GM21737 (cell line): ENCODE measurements at regions not wholly inside any gene's neighbourhood (a gene's known extent, or its start where the extent isn't known, plus 50 kb on each side); places are given as distances from the start of the nearest gene placed in this dataset.
"Not testable (repeated sequence)": the region's sequence is repeated elsewhere in the genome, so short reads cannot be mapped to it uniquely, and the experiment has no call there.

Experiments used
- ATAC-seq: cut with Tn5 transposase; IDR thresholded peaks from one replicate; pipeline ENCODE4 v1.9.1; 2021; ENCODE audit warnings: mild to moderate bottlenecking, moderate library complexity; ENCODE audit not compliant: unreplicated experiment

- ATAC-seq = no peak
Observed at GRCh38 chr14:106204063-106204462, 677.7 kb downstream of the TMEM121 start.

GRCh38 chr14:106207316-106207715 lies 680.9 kb downstream of the TMEM121 start:
- ATAC-seq = no peak

GRCh38 chr14:106208794-106209193 lies 682.4 kb downstream of the TMEM121 start:
- ATAC-seq = no peak

GRCh38 chr14:106209755-106210154 lies 683.4 kb downstream of the TMEM121 start:
- no peak for ATAC-seq

GRCh38 chr14:106210650-106211049 lies 684.3 kb downstream of the TMEM121 start:
- no peak for ATAC-seq

DNA sequence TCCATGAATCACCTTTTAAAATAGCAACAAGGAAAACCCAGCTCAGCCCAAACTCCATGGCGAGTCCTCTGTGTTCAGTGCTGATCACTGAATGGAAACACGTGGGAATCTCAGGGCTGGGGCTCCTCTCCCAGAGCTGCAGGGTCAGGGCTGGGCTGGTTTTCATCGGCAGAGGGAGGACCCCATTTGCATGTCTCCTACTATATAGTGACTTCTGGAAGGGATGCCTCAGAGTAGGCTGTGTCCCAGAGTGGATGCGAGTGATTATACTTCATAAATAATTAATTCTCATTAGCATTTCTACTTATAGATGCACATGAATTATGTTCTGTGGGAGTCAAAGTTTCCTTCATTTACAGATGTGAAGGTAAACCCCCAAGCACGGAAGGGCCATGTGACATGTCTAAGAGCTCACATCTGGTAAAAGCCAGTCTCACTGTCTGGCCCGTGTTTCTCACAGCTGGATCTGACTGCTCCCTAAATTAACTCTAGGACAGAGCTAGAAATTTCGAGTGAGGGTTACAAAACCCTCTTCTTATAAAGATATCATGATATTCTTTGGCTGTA lies 685.0 kb downstream of the TMEM121 start:
- ATAC-seq = no peak

GRCh38 chr14:106215229-106215628 lies 688.8 kb downstream of the TMEM121 start:
- ATAC-seq = no peak

GRCh38 chr14:106216679-106217078 lies 690.3 kb downstream of the TMEM121 start:
- ATAC-seq = no peak

DNA sequence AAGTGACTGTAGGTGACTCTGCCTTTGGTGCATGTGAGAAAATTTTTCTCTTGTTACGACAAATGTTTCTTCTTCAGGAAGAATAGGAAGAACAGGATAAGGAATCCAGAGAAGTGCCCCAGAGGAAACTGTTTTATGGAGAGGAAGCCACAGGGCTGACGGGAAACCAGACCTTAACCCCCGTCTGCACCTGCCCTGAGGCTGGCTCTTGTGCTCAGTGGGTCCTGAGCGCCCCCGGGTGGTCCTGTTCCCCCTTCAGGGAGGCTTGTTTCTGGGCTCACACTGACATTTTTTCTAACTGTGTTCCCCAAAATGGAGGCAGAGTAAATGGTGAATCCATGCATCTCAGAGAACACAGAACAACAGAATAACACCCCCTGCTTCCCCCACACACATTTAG lies 691.8 kb downstream of the TMEM121 start:
- no peak for ATAC-seq

GRCh38 chr14:106222311-106222710 lies 695.9 kb downstream of the TMEM121 start:
- ATAC-seq = no peak

DNA sequence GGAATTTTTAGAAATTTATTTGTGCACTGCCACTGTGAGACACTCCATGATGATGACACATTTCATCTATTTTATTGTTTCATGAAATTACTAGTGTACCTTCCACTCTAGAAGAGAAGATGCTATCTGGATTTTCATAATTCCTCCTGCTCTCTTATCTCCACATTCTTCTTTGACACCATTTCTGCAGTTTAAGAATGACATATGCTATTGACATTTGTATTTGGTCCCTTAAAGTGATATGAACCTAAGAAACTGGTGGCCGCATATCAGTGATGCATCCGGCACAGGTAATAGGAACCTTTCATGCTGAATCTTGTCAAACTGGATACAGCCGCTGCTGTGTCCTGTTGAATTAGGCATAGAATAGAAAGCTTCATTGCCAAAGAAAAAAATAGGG lies 696.3 kb downstream of the TMEM121 start:
- no peak for ATAC-seq

- no peak for ATAC-seq
Observed at GRCh38 chr14:106227793-106228192, 701.4 kb downstream of the TMEM121 start.

- ATAC-seq = no peak
Observed at GRCh38 chr14:106228541-106229158, 702.3 kb downstream of the TMEM121 start.

GRCh38 chr14:106230071-106230470 lies 703.7 kb downstream of the TMEM121 start:
- no peak for ATAC-seq

GRCh38 chr14:106233191-106233590 lies 706.8 kb downstream of the TMEM121 start:
- ATAC-seq = not testable (repeated sequence)

DNA sequence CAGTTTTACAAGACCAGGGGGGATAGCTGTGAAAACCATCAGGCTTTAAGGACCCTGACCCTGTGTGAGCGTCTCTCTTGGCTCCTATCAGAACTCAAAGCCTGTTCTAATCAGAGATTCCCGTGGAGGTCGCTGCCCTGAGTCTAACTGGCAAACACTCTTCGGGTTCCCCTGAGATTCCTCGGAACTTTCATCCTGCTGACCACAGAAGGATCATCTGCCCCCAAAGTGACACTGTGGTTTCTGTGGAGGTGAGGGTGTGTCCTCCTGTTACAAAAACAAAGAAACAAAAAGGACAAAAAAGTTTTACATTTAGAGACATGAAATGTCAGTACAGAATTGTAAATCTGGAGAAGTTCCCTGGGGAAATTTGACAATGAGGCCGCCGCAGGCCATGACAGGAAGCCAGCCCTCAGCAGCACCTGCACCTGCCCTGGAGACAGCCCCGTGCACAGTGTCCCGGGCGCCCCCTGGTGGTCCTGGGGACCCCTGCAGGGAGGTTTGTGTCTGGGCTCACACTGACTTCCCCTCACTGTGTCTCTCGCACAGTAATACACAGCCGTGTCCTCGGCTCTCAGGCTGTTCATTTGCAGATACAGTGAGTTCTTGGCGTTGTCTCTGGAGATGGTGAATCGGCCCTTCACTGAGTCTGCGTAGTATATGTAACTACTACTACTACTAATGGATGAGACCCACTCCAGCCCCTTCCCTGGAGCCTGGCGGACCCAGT lies 708.3 kb downstream of the TMEM121 start:
- ATAC-seq = not testable (repeated sequence)

DNA sequence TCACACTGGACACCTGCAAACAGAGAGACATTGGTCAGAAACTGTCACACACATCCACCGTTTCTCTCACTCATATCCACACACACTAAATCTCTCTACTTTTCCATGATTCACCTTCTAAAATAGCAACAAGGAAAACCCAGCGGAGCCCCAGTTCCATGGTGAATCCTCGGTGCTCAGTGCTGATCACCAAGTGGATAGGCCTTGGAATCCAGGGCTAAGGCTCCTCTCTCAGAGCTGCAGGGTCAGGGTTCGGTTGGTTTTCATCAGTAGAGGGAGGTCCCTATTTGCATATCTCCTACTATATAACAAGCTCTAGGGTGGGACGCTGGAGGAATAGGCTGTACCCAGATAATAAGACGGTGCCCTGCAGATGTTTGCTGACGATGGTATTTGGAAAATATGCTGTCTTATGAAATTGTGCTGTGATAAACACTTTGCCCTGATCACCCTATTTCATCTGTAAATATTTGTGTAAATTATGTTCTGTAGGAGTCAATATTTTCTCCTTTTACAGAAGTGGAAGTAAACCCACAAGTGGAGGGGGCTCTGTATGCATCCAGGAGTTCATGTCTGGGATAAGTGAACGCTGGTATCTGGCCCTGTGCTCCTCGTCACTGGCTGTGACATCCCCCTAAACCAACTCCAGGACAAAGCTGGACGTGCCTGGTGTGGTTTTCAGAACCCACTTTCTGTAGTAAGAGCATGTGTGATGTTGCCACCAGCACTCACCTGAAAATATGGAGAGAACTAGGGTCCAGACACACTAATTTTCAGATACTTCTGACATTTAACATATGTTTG lies 709.2 kb downstream of the TMEM121 start:
- ATAC-seq = no peak

DNA sequence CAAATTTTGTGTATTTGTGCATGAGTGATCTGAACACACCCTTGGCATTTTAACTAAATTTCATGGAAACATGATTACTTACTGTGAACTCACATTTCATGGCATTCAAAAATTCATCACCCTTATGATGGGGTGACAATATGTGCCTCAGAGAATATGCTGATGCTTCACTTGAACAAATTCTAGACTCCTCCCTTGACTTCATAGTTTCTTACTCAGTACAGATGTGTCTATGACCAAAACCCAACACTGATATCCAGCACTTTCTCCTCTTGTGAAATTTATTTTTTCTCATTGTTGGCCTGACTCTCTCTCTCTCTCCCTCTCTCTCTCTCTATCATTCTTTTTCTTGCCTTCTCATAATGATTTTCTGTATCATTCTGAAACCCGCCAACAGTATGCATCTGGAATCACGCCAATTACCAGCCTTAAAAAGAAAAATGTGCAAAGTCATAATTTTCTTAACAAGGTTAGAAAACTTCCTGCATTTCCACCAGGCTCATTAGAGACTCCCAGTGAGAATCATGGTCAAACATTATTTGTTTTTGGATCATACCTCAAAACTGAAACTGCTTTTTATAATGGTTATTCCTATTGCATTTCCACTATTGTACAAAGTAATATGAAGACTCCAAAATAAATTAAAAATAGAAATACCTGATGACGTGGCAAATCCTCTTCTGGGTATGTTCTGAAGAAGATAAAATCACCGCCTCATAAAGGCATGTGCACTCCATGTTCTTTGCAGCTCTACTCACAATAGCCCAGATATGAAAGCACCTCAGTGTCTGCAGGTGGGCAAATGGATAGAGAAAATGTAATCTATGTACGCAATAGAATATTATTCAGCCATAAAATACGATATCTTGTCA lies 722.2 kb downstream of the TMEM121 start:
- ATAC-seq = no peak

GRCh38 chr14:106253995-106254394 lies 727.6 kb downstream of the TMEM121 start:
- ATAC-seq = not testable (repeated sequence)

GRCh38 chr14:106257569-106257994 lies 731.2 kb downstream of the TMEM121 start:
- not testable (repeated sequence) for ATAC-seq
